ENCODE measurements at regions not wholly inside any gene's neighbourhood (a gene's known extent, or its start where the extent isn't known, plus 50 kb on each side); places are given as distances from the start of the nearest gene placed in this dataset.

DNA sequence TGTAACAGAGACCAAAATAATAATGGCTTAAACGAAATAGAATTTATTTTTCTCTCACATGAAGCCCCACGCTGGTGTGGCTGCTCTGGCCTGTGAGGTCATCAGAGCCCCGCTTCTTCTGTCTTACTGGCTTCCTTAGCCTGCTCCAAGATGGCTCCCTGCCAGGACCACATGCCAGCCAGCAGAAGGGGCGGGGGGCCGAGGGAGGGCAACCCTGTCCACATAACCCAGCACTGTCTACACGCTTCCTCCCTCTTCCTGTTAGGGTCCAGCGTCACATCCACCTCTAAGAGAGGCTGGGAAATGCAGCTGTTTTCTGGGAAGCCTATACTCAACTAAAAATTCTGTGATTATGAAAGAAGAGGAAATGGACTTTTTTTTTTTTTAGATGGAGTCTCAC, 107.9 kb upstream of the DLG1 start:
- TF ChIP-seq, protein P1, sequence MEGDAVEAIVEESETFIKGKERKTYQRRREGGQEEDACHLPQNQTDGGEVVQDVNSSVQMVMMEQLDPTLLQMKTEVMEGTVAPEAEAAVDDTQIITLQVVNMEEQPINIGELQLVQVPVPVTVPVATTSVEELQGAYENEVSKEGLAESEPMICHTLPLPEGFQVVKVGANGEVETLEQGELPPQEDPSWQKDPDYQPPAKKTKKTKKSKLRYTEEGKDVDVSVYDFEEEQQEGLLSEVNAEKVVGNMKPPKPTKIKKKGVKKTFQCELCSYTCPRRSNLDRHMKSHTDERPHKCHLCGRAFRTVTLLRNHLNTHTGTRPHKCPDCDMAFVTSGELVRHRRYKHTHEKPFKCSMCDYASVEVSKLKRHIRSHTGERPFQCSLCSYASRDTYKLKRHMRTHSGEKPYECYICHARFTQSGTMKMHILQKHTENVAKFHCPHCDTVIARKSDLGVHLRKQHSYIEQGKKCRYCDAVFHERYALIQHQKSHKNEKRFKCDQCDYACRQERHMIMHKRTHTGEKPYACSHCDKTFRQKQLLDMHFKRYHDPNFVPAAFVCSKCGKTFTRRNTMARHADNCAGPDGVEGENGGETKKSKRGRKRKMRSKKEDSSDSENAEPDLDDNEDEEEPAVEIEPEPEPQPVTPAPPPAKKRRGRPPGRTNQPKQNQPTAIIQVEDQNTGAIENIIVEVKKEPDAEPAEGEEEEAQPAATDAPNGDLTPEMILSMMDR (IDR thresholded peaks at IDR 0.05) = no peak
- TF ChIP-seq POLR2A (IDR thresholded peaks at IDR 0.05) = no peak
